ENCODE measurements at regions not wholly inside any gene's neighbourhood (a gene's known extent, or its start where the extent isn't known, plus 50 kb on each side); places are given as distances from the start of the nearest gene placed in this dataset.

- Histone ChIP-seq H3K36me3 (ENCODE audit: insufficient read depth) (no peaks in the 10 kb centered on the region), H3K4me3 (no peak overlapping the region), H3K79me2 (replicated peaks; ENCODE audit: insufficient read depth) (no peaks in the 10 kb centered on the region), H2AFZ (no peak overlapping the region), H3K4me1 (ENCODE audit: insufficient read depth) (no peaks in the 10 kb centered on the region; the same call in 1 of the 2 replicates), H3K27ac (ENCODE audit: low read depth) (no peak overlapping the region), H3K4me2 (no peak overlapping the region), H3K27me3 (ENCODE audit: insufficient read depth) (no peaks in the 10 kb centered on the region), H4K20me1 (replicated peaks; ENCODE audit: insufficient read depth) (no peaks in the 10 kb centered on the region), H3K9me2 (ENCODE audit: insufficient read depth) (no peaks in the 10 kb centered on the region), H3F3A (replicated peaks; ENCODE audit: low read depth) (no peaks in the 10 kb centered on the region)
- TF ChIP-seq REST (IDR thresholded peaks at IDR 0.05; ENCODE audit: unreplicated experiment) (no peak), CREB1 (CRISPR knock-in tag; IDR thresholded peaks at IDR 0.05; ENCODE audit: low read depth) (no peak), JUNB (IDR thresholded peaks at IDR 0.05; ENCODE audit: unreplicated experiment) (no peak), NANOG (IDR thresholded peaks at IDR 0.05; ENCODE audit: borderline replicate concordance) (no peak), ZNF114 (CRISPR knock-in tag; IDR thresholded peaks at IDR 0.05) (no peak), ETS1 (IDR thresholded peaks at IDR 0.05) (no peak), EZH2phosphoT487 (IDR thresholded peaks at IDR 0.05; ENCODE audit: unreplicated experiment) (no peak), ZNF331 (CRISPR knock-in tag; IDR thresholded peaks at IDR 0.05; ENCODE audit: low read depth) (no peak), CTCF (conservative IDR thresholded peaks at IDR 0.05; ENCODE audit: low read depth in 2 of 2) (no peak), EZH2 (IDR thresholded peaks at IDR 0.05; ENCODE audit: low read depth, unreplicated experiment) (no peak), STAT1 (IDR thresholded peaks at IDR 0.05; ENCODE audit: unreplicated experiment) (no peak), ZNF462 (CRISPR knock-in tag; IDR thresholded peaks at IDR 0.05) (no peak), POLR2AphosphoS5 (IDR thresholded peaks at IDR 0.05; ENCODE audit: low read depth) (no peak)
- H3K4me3 Mint-ChIP-seq: no peak overlapping the region
- H3K36me3 Mint-ChIP-seq (ENCODE audit: low read depth): peaks cover 11% of the 10 kb centered on the region; the same call in 2 of the 3 replicates
- no peaks in the 10 kb centered on the region for H3K27me3 Mint-ChIP-seq (ENCODE audit: insufficient read depth, low read depth, poor library complexity)
- H3K27ac Mint-ChIP-seq: no peak overlapping the region
- H3K4me1 Mint-ChIP-seq: no peaks in the 10 kb centered on the region
- peaks cover 10% of the 10 kb centered on the region for H3K9me3 Mint-ChIP-seq
- ATAC-seq: no peak
- DNase-seq (ENCODE audit: low spot score): no peak
These were observed 163.7 kb upstream of the PPP1R2C start for GRCh38 chrX:42941671-42942070.

Data from GM23338 (cell line).